ENCODE measurements at regions not wholly inside any gene's neighbourhood (a gene's known extent, or its start where the extent isn't known, plus 50 kb on each side); places are given as distances from the start of the nearest gene placed in this dataset.

DNA sequence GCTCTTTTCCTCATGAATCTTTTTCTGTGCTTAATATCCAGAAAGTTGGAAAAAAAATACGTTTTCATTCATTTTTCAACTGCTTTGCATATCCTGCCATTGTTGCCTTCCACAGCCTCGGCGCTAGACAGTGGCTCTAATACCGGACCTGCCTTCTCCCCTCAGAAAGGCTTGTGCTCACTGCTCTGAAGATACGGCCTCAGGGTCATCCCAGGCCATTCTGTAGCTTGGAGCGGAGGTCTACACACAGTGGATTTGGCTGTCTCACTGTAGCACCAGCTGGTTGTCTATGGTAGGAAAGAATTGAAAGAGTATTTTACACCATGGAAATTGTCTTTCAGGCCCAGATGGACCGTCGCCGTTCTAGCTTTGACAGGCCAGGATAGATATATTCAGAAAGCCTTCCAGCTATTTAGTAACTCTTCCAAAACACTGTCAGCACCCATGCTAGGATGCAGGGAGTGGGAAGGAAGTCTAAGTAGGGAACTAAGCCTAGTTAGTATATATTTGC lies 242.0 kb downstream of the TMEM182 start:
- TF ChIP-seq, protein P1, sequence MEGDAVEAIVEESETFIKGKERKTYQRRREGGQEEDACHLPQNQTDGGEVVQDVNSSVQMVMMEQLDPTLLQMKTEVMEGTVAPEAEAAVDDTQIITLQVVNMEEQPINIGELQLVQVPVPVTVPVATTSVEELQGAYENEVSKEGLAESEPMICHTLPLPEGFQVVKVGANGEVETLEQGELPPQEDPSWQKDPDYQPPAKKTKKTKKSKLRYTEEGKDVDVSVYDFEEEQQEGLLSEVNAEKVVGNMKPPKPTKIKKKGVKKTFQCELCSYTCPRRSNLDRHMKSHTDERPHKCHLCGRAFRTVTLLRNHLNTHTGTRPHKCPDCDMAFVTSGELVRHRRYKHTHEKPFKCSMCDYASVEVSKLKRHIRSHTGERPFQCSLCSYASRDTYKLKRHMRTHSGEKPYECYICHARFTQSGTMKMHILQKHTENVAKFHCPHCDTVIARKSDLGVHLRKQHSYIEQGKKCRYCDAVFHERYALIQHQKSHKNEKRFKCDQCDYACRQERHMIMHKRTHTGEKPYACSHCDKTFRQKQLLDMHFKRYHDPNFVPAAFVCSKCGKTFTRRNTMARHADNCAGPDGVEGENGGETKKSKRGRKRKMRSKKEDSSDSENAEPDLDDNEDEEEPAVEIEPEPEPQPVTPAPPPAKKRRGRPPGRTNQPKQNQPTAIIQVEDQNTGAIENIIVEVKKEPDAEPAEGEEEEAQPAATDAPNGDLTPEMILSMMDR (conservative IDR thresholded peaks at IDR 0.05 in 1 of 2, IDR thresholded peaks at IDR 0.05 in 1 of 2; ENCODE audit: low read depth in 1 of 2, low read length in 2 of 2), result no peak
- TF ChIP-seq EZH2 (IDR thresholded peaks at IDR 0.05; ENCODE audit: low read length, missing control alignments), result no peak
- Histone ChIP-seq H3K79me2 (ENCODE audit: control insufficient read depth, insufficient read depth, low read length) (no peaks in the 10 kb centered on the region), H2AFZ (ENCODE audit: low read length) (no peak overlapping the region)

GRCh38 chr2:103004426-103004942 lies 242.7 kb downstream of the TMEM182 start:
- H3K4me3 ChIP-seq (replicated peaks in 1 of 4; ENCODE audit: control extremely low read depth in 1 of 4, insufficient read depth in 1 of 4, low read depth in 3 of 4, low read length in 4 of 4), result no peak overlapping the region
- H3K27ac ChIP-seq (ENCODE audit: insufficient read depth, low read length), result no peak overlapping the region
- no peaks in the 10 kb centered on the region for H3K79me2 ChIP-seq (ENCODE audit: control insufficient read depth, insufficient read depth, low read length)
- H3K9me3 ChIP-seq (ENCODE audit: control insufficient read depth, insufficient read depth, low read depth, low read length), result no peaks in the 10 kb centered on the region
- no peak overlapping the region for H3K9ac ChIP-seq (ENCODE audit: insufficient read depth, low read length)
- no peak for TF ChIP-seq EZH2 (IDR thresholded peaks at IDR 0.05; ENCODE audit: low read length, missing control alignments)
- TF ChIP-seq, protein P1 (conservative IDR thresholded peaks at IDR 0.05 in 1 of 2, IDR thresholded peaks at IDR 0.05 in 1 of 2; ENCODE audit: low read depth in 1 of 2, low read length in 2 of 2), result no peak
- no peaks in the 10 kb centered on the region for H3K4me1 ChIP-seq (ENCODE audit: control insufficient read depth, extremely low read depth, insufficient read depth, low read length)
- H3K27me3 ChIP-seq (ENCODE audit: control insufficient read depth, insufficient read depth, low read length), result no peaks in the 10 kb centered on the region
- DNase-seq (ENCODE audit: low read depth in 2 of 2), result no peak
- no peak overlapping the region for H3K4me2 ChIP-seq (ENCODE audit: extremely low read depth, insufficient read depth, low read length)
- H3K36me3 ChIP-seq (ENCODE audit: control insufficient read depth, insufficient read depth, low read length), result no peaks in the 10 kb centered on the region
- H4K20me1 ChIP-seq (ENCODE audit: control insufficient read depth, extremely low read depth, insufficient read depth, low read length), result no peaks in the 10 kb centered on the region
- no peak overlapping the region for H2AFZ ChIP-seq (ENCODE audit: low read length)

More for the DNA sequence above, 242.0 kb downstream of the TMEM182 start:
- Histone ChIP-seq H3K27me3 (ENCODE audit: control insufficient read depth, insufficient read depth, low read length) (no peaks in the 10 kb centered on the region), H3K4me3 (replicated peaks in 1 of 4; ENCODE audit: control extremely low read depth in 1 of 4, insufficient read depth in 1 of 4, low read depth in 3 of 4, low read length in 4 of 4) (no peak overlapping the region), H3K9me3 (ENCODE audit: control insufficient read depth, insufficient read depth, low read depth, low read length) (no peaks in the 10 kb centered on the region), H4K20me1 (ENCODE audit: control insufficient read depth, extremely low read depth, insufficient read depth, low read length) (no peaks in the 10 kb centered on the region), H3K4me2 (ENCODE audit: extremely low read depth, insufficient read depth, low read length) (no peak overlapping the region), H3K9ac (ENCODE audit: insufficient read depth, low read length) (no peak overlapping the region), H3K36me3 (ENCODE audit: control insufficient read depth, insufficient read depth, low read length) (no peaks in the 10 kb centered on the region), H3K27ac (ENCODE audit: insufficient read depth, low read length) (no peak overlapping the region), H3K4me1 (ENCODE audit: control insufficient read depth, extremely low read depth, insufficient read depth, low read length) (no peaks in the 10 kb centered on the region)
- DNase-seq (ENCODE audit: low read depth in 2 of 2), result no peak

- Histone ChIP-seq H3K4me3 (replicated peaks in 1 of 4; ENCODE audit: control extremely low read depth in 1 of 4, insufficient read depth in 1 of 4, low read depth in 3 of 4, low read length in 4 of 4) (no peak overlapping the region), H3K27ac (ENCODE audit: insufficient read depth, low read length) (no peak overlapping the region), H3K79me2 (ENCODE audit: control insufficient read depth, insufficient read depth, low read length) (no peaks in the 10 kb centered on the region), H3K27me3 (ENCODE audit: control insufficient read depth, insufficient read depth, low read length) (no peaks in the 10 kb centered on the region), H4K20me1 (ENCODE audit: control insufficient read depth, extremely low read depth, insufficient read depth, low read length) (no peaks in the 10 kb centered on the region), H3K9ac (ENCODE audit: insufficient read depth, low read length) (no peak overlapping the region), H3K4me2 (ENCODE audit: extremely low read depth, insufficient read depth, low read length) (no peak overlapping the region), H3K4me1 (ENCODE audit: control insufficient read depth, extremely low read depth, insufficient read depth, low read length) (no peaks in the 10 kb centered on the region), H3K9me3 (ENCODE audit: control insufficient read depth, insufficient read depth, low read depth, low read length) (no peaks in the 10 kb centered on the region), H3K36me3 (ENCODE audit: control insufficient read depth, insufficient read depth, low read length) (no peaks in the 10 kb centered on the region), H2AFZ (ENCODE audit: low read length) (no peak overlapping the region)
- no peak for DNase-seq (ENCODE audit: low read depth in 2 of 2)
- TF ChIP-seq, protein P1 (conservative IDR thresholded peaks at IDR 0.05 in 1 of 2, IDR thresholded peaks at IDR 0.05 in 1 of 2; ENCODE audit: low read depth in 1 of 2, low read length in 2 of 2), result no peak
- TF ChIP-seq EZH2 (IDR thresholded peaks at IDR 0.05; ENCODE audit: low read length, missing control alignments), result no peak
These were observed 243.6 kb downstream of the TMEM182 start for GRCh38 chr2:103005393-103005792.

Measured in fibroblast of lung (primary cell).